ENCODE measurements at regions not wholly inside any gene's neighbourhood (a gene's known extent, or its start where the extent isn't known, plus 50 kb on each side); places are given as distances from the start of the nearest gene placed in this dataset.

- no peak for TF ChIP-seq CTCF (IDR thresholded peaks at IDR 0.05)
- no peak for TF ChIP-seq POLR2A (IDR thresholded peaks at IDR 0.05)
Measured at GRCh38 chr12:91920276-91920675, 225.4 kb downstream of the BTG1 start.

Measured in uterus (tissue), 2 donors.